GM12891 (cell line): ENCODE measurements at regions not wholly inside any gene's neighbourhood (a gene's known extent, or its start where the extent isn't known, plus 50 kb on each side); places are given as distances from the start of the nearest gene placed in this dataset.

Source experiments
- PAX5 ChIP-seq: IDR thresholded peaks from 2 replicates; pipeline ENCODE4 v1.6.1; 2011; ENCODE audit warnings: low read length, moderate library complexity, mild to moderate bottlenecking; ENCODE audit not compliant: insufficient read depth, severe bottlenecking
- POLR2A ChIP-seq: IDR thresholded peaks from 2 replicates; pipeline ENCODE4 v1.6.1; 2011; ENCODE audit warnings: low read depth, low read length, control low read depth
- POLR2AphosphoS5 ChIP-seq: IDR thresholded peaks from 2 replicates; pipeline ENCODE4 v1.6.1; 2011; ENCODE audit warnings: low read depth, low read length, control low read depth
- SPI1 ChIP-seq: IDR thresholded peaks from 2 replicates; pipeline ENCODE4 v1.6.1; 2011; ENCODE audit warnings: low read depth, low read length, control low read depth
- TAF1 ChIP-seq: IDR thresholded peaks from 2 replicates; pipeline ENCODE4 v1.6.1; 2011; ENCODE audit warnings: low read depth, low read length, control low read depth

- TF ChIP-seq POLR2A (no peak), TAF1 (no peak), POLR2AphosphoS5 (no peak), SPI1 (no peak), PAX5 (no peak)
These were observed 54.1 kb upstream of the NPTX2 start for GRCh38 chr7:98562871-98563495.
